GM21515 (cell line): ENCODE measurements at regions not wholly inside any gene's neighbourhood (a gene's known extent, or its start where the extent isn't known, plus 50 kb on each side); places are given as distances from the start of the nearest gene placed in this dataset.
"Not testable (repeated sequence)": the region's sequence is repeated elsewhere in the genome, so short reads cannot be mapped to it uniquely, and the experiment has no call there.

Source experiments
- ATAC-seq: cut with Tn5 transposase; IDR thresholded peaks from one replicate; pipeline ENCODE4 v1.9.1; 2021; ENCODE audit not compliant: unreplicated experiment

- no peak for ATAC-seq
Measured at GRCh38 chr20:4441871-4442270, 192.8 kb upstream of the ADRA1D start.

- no peak for ATAC-seq
Measured at GRCh38 chr20:4441191-4441590, 192.1 kb upstream of the ADRA1D start.

GRCh38 chr20:4439461-4439860, 190.4 kb upstream of the ADRA1D start:
- ATAC-seq = no peak

GRCh38 chr20:4437131-4437530, 188.0 kb upstream of the ADRA1D start:
- no peak for ATAC-seq

- no peak for ATAC-seq
Measured at GRCh38 chr20:4435671-4436455, 186.8 kb upstream of the ADRA1D start.

GRCh38 chr20:4435225-4435624, 186.1 kb upstream of the ADRA1D start:
- ATAC-seq = no peak

GRCh38 chr20:4434681-4435080, 185.6 kb upstream of the ADRA1D start:
- no peak for ATAC-seq

GRCh38 chr20:4431446-4431845, 182.4 kb upstream of the ADRA1D start:
- no peak for ATAC-seq

GRCh38 chr20:4430826-4431225, 181.7 kb upstream of the ADRA1D start:
- ATAC-seq = not testable (repeated sequence)

GRCh38 chr20:4427940-4428586, 179.0 kb upstream of the ADRA1D start:
- ATAC-seq = no peak

- no peak for ATAC-seq
Measured at GRCh38 chr20:4418141-4418540, 169.1 kb upstream of the ADRA1D start.

- no peak for ATAC-seq
Measured at GRCh38 chr20:4415281-4415680, 166.2 kb upstream of the ADRA1D start.

GRCh38 chr20:4413314-4414049, 164.4 kb upstream of the ADRA1D start:
- no peak for ATAC-seq

GRCh38 chr20:4412216-4412615, 163.1 kb upstream of the ADRA1D start:
- no peak for ATAC-seq

- ATAC-seq = no peak
Measured at GRCh38 chr20:4411744-4412143, 162.7 kb upstream of the ADRA1D start.

- ATAC-seq = no peak
Measured at GRCh38 chr20:4406627-4407026, 157.5 kb upstream of the ADRA1D start.

GRCh38 chr20:4401601-4402000, 152.5 kb upstream of the ADRA1D start:
- ATAC-seq = no peak

- no peak for ATAC-seq
Measured at GRCh38 chr20:4384961-4385360, 135.9 kb upstream of the ADRA1D start.

GRCh38 chr20:4383961-4384360, 134.9 kb upstream of the ADRA1D start:
- no peak for ATAC-seq

GRCh38 chr20:4375881-4376280, 126.8 kb upstream of the ADRA1D start:
- no peak for ATAC-seq

- ATAC-seq = no peak
Measured at GRCh38 chr20:4373454-4373853, 124.4 kb upstream of the ADRA1D start.
